GM12872 (cell line): ENCODE measurements at regions not wholly inside any gene's neighbourhood (a gene's known extent, or its start where the extent isn't known, plus 50 kb on each side); places are given as distances from the start of the nearest gene placed in this dataset.

Experiments
- TF ChIP-seq, protein P1 (sequence below): IDR thresholded peaks from 3 replicates; pipeline ENCODE4 v1.5.1; 2011; ENCODE audit warnings: low read depth, mild to moderate bottlenecking, low read length, moderate library complexity; ENCODE audit not compliant: insufficient read depth

DNA sequence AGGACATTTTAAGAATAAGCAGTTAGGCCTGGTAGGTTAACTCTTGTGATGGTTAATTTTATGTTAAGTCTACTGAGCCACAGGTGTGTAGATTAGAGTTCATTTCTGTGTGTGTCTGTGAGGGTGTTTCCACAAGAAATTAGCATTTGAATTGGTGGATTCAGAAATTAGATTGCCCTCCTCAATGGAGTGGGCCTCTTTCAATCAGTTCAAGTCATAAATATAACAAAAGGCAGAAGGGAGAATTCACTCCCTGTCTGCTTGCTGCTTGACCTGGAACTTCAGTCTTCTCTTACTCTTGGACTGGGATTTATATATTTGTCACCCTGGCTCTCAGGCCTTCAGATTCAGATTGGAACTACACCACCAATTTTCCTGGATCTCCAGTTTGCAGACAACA, 55.3 kb upstream of the POM121L12 start:
- TF ChIP-seq, protein P1, sequence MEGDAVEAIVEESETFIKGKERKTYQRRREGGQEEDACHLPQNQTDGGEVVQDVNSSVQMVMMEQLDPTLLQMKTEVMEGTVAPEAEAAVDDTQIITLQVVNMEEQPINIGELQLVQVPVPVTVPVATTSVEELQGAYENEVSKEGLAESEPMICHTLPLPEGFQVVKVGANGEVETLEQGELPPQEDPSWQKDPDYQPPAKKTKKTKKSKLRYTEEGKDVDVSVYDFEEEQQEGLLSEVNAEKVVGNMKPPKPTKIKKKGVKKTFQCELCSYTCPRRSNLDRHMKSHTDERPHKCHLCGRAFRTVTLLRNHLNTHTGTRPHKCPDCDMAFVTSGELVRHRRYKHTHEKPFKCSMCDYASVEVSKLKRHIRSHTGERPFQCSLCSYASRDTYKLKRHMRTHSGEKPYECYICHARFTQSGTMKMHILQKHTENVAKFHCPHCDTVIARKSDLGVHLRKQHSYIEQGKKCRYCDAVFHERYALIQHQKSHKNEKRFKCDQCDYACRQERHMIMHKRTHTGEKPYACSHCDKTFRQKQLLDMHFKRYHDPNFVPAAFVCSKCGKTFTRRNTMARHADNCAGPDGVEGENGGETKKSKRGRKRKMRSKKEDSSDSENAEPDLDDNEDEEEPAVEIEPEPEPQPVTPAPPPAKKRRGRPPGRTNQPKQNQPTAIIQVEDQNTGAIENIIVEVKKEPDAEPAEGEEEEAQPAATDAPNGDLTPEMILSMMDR: no peak

DNA sequence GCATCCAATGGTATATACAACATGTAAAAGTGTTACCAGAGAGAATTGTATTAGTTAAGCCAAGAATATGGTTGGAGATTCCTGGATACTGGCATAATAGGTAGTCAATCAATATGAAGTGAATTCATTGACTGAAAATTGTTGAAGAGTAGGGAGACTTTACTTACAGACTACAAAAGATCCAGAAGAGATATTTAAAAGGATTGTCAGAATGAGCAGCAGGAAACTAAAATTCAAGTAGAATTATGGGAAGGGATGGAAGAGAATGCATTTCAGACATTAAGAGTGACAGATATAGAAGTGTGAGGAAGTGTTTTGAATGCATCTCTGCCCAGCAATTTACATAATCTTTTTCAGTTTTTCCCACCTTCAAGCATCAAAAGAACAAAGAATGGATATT, 62.3 kb upstream of the POM121L12 start:
- TF ChIP-seq, protein P1: no peak

DNA sequence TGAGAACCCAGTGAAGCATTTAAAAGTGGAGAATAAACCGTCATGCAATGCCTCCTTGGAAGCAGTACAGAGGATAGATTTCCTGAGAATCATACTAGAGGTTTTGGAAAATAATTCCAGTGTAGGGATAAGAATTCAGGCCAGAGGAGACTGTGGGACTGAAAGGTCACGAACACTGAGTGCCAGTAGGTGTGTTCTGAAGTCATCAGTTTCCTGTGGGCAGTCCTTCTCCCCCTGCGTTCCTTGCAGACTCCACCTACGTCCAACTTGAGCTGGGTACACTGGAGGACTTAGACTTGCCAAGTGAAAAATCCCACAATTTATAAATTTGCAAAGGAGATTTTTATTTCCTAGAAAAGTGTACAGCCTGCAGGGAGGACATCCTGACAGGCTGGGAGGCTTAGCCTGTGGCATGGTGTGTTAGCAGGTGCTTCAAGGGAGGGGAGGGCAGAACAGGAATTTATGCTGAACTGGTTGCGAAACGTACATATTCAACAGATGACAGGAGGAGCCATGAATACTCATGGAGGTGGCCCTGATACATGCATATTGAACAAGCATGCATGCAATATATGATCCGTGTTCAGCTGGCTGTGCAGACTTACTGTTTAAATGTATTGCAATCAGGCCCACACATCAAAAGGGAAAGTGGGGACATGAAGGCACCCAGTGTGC, 72.9 kb upstream of the POM121L12 start:
- TF ChIP-seq, protein P1: no peak

DNA sequence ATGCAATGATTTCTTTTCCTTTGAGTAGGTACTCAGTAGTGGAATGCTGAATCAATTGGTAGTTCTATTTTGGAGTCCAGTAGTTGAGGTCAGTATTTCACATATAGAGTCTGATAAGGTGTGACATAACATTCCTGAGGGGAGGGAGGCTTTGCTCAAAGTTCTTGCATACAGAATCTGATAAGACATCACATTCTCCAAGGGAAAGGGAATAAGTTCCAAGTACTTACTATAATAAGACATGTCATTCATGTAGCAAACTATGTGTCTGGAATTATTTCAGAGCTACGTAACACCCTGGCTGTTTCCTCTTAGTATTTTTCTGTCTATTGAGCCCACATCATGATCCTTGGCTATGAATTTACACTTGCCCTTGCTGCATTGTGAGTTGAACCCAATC, 74.3 kb upstream of the POM121L12 start:
- TF ChIP-seq, protein P1: no peak

DNA sequence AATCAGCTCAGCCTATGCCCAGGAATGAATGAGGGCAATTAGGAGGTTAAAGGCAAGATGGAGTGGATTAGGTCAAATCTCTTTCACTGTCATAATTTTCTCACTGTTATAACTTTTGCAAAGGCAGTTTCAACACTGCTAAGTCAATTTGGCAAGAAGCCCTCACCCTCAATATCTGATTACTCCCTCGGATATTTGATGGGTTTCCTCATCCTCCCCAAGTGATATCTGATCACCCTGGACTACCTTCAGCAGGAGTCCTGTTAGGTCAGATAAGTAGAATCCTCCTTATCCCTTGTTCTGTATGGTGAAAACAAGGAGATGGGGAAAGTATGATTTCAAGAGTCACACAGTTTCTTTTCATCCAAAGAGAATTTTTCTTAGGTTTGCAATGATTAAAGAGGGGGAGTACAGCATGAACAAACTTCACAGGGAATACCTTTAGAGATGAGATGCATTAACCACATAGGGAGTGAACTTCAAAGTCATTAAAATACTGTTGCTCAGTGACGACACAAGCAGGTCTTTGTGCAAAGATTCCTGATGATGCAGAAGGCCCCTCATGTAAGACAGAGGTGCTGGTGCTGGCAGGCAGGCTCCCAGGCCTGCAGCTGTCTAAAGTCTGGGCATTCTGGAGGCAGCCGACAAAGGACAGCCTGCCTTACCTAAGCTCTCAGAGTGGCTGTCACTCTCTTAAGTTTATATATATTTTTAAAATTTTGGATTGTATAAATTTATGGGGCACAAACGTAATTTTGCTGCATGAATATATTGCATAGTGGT, 75.4 kb upstream of the POM121L12 start:
- TF ChIP-seq, protein P1: no peak

DNA sequence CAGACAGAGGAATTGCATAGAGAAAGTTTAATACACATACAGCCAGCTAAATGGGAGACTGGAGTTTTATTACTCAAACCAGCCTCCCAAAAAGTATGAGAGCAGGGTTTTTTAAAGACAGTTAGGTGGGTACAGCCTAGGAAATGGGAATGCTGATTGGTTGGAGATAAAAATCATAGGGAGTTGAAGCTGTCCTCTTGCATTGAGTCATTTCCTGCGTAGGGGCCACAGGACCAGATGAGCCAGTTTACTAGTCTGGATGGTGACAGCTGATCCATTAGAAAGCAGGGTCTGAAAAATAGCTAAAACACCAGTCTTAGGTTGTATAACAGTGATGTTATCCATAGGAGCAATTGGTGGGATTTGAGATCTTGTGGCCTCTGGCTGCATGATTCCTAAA, 76.1 kb upstream of the POM121L12 start:
- TF ChIP-seq, protein P1: no peak

DNA sequence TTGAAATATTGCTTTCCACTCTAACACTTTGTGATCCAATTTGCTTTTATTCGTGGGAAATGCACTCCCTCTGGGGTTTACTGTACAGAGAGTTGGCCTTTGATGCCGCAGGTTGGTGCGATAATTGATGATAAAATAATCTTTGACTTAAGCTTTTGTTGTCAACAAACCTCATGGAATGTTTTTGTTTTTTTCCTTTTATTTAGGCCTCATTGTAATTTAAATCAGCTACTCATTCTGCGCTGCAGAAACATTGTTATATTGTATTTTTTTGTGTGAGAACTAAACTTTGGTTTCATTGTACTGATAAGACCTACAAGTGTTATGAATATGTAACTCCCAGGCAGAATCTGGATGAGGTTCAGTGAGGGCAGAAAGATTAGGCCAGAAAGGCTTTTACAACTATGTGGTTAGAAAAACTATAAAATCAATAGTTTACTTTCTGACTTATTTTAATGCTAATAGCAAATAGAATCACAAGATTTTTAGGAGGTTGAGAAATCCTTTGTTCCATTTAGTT, 76.8 kb upstream of the POM121L12 start:
- TF ChIP-seq, protein P1: no peak
